Neural progenitor cell (in vitro differentiated cells): ENCODE measurements at regions not wholly inside any gene's neighbourhood (a gene's known extent, or its start where the extent isn't known, plus 50 kb on each side); places are given as distances from the start of the nearest gene placed in this dataset.

ENCODE experiments used
- DNase-seq: peaks from one replicate; pipeline ENCODE4 v3.0.0-alpha.2; 2016; ENCODE audit warnings: low spot score
- H2AFZ ChIP-seq: fragments of 200-600 bp; sonication (generic); replicated peaks from 2 replicates; pipeline ENCODE4 v1.6.1; 2016; ENCODE audit warnings: antibody characterized with exemption
- H3F3A ChIP-seq: fragments of 200-600 bp; sonication (generic); 2 replicates; pipeline ENCODE4 v1.6.1; 2016; ENCODE audit warnings: antibody characterized with exemption, low read depth
- H3K27ac ChIP-seq: fragments of 200-600 bp; sonication (generic); 2 replicates; pipeline ENCODE4 v1.5.1; 2016; ENCODE audit warnings: mild to moderate bottlenecking
- H3K27me3 ChIP-seq: fragments of 200-600 bp; sonication (generic); 2 replicates; pipeline ENCODE4 v1.6.1; 2016; ENCODE audit warnings: mild to moderate bottlenecking, moderate library complexity
- H3K36me3 ChIP-seq: fragments of 200-600 bp; sonication (generic); 2 replicates; pipeline ENCODE4 v1.5.1; 2016
- H3K4me1 ChIP-seq: fragments of 200-600 bp; sonication (generic); 2 replicates; pipeline ENCODE4 v1.6.1; 2016; ENCODE audit warnings: mixed run types
- H3K4me2 ChIP-seq: fragments of 200-600 bp; sonication (generic); 2 replicates; pipeline ENCODE4 v1.6.1; 2016
- H3K4me3 ChIP-seq: fragments of 200-600 bp; sonication (generic); 2 replicates; pipeline ENCODE4 v1.5.1; 2016
- H3K79me2 ChIP-seq: fragments of 200-600 bp; sonication (generic); 2 replicates; pipeline ENCODE4 v1.6.1; 2016; ENCODE audit warnings: low read depth
- H3K9ac ChIP-seq: fragments of 200-600 bp; sonication (generic); 2 replicates; pipeline ENCODE4 v1.6.1; 2016
- H3K9me3 ChIP-seq: fragments of 200-600 bp; sonication (generic); 2 replicates; pipeline ENCODE4 v1.5.1; 2016; ENCODE audit warnings: low read depth
- H4K20me1 ChIP-seq: fragments of 200-600 bp; sonication (generic); 2 replicates; pipeline ENCODE4 v1.6.1; 2016; ENCODE audit warnings: low read depth
- H3K27ac Mint-ChIP-seq: 3 replicates; pipeline ENCODE4 v1.8.0; 2021; ENCODE audit warnings: mixed read lengths
- H3K27me3 Mint-ChIP-seq: 2 replicates; pipeline ENCODE4 v1.8.0; 2022; ENCODE audit warnings: low read depth, mild to moderate bottlenecking, inconsistent platforms, moderate library complexity, mixed read lengths; ENCODE audit not compliant: insufficient read depth
- H3K36me3 Mint-ChIP-seq: 3 replicates; pipeline ENCODE4 v1.8.0; 2021; ENCODE audit warnings: mixed read lengths
- H3K4me1 Mint-ChIP-seq: 3 replicates; pipeline ENCODE4 v1.8.0; 2021; ENCODE audit warnings: mixed read lengths
- H3K4me3 Mint-ChIP-seq: 3 replicates; pipeline ENCODE4 v1.8.0; 2021; ENCODE audit warnings: mild to moderate bottlenecking, moderate library complexity, mixed read lengths
- H3K9me3 Mint-ChIP-seq: 3 replicates; pipeline ENCODE4 v1.8.0; 2020; ENCODE audit warnings: mixed read lengths
- CTCF ChIP-seq: fragments of 200-600 bp; sonication (generic); IDR thresholded peaks from 2 replicates; pipeline ENCODE4 v1.5.1; 2017; ENCODE audit warnings: antibody characterized with exemption, mild to moderate bottlenecking
- EZH2 ChIP-seq: fragments of 200-600 bp; sonication (generic); IDR thresholded peaks from 2 replicates; pipeline ENCODE4 v1.6.1; 2017; ENCODE audit warnings: antibody characterized with exemption, mild to moderate bottlenecking, moderate library complexity
- EZH2phosphoT487 ChIP-seq: fragments of 200-600 bp; sonication (generic); IDR thresholded peaks from 2 replicates; pipeline ENCODE4 v1.6.1; 2017; ENCODE audit warnings: antibody characterized with exemption

GRCh38 chr6:138608896-138609295, 109.6 kb upstream of the NHSL1 start:
- no peak overlapping the region for H3K9ac ChIP-seq
- Mint-ChIP-seq H3K9me3 (no peaks in the 10 kb centered on the region), H3K27ac (no peak overlapping the region), H3K4me3 (no peak overlapping the region), H3K4me1 (peaks cover 28% of the 10 kb centered on the region), H3K27me3 (no peaks in the 10 kb centered on the region), H3K36me3 (no peaks in the 10 kb centered on the region)
- H3K4me3 ChIP-seq: no peak overlapping the region
- no peaks in the 10 kb centered on the region for H3K9me3 ChIP-seq
- H3K79me2 ChIP-seq: peaks cover 5% of the 10 kb centered on the region
- no peak for TF ChIP-seq EZH2phosphoT487
- no peak for TF ChIP-seq EZH2
- TF ChIP-seq CTCF: no peak
- H4K20me1 ChIP-seq: no peaks in the 10 kb centered on the region
- DNase-seq: no peak
- H2AFZ ChIP-seq: no peak overlapping the region
- H3K4me1 ChIP-seq: peaks cover 6% of the 10 kb centered on the region
- no peak overlapping the region for H3K4me2 ChIP-seq
- no peaks in the 10 kb centered on the region for H3K27me3 ChIP-seq
- no peaks in the 10 kb centered on the region for H3K36me3 ChIP-seq
- H3K27ac ChIP-seq: no peak overlapping the region
- no peaks in the 10 kb centered on the region for H3F3A ChIP-seq

- Histone ChIP-seq H3K27ac (no peak overlapping the region), H3K79me2 (peaks cover 5% of the 10 kb centered on the region), H3K4me1 (peaks cover 6% of the 10 kb centered on the region), H3F3A (no peaks in the 10 kb centered on the region), H3K27me3 (no peaks in the 10 kb centered on the region), H3K9me3 (no peaks in the 10 kb centered on the region), H3K36me3 (no peaks in the 10 kb centered on the region), H3K4me3 (no peak overlapping the region), H4K20me1 (no peaks in the 10 kb centered on the region), H2AFZ (no peak overlapping the region), H3K4me2 (no peak overlapping the region), H3K9ac (no peak overlapping the region)
- TF ChIP-seq EZH2 (no peak), EZH2phosphoT487 (no peak), CTCF (no peak)
- peaks cover 4% of the 10 kb centered on the region for H3K9me3 Mint-ChIP-seq
- H3K27me3 Mint-ChIP-seq: no peaks in the 10 kb centered on the region
- no peaks in the 10 kb centered on the region for H3K36me3 Mint-ChIP-seq
- DNase-seq: no peak
- H3K4me3 Mint-ChIP-seq: peak overlapping the region; percentile 1
- H3K27ac Mint-ChIP-seq: peak overlapping the region; percentile 7
- H3K4me1 Mint-ChIP-seq: peaks cover 32% of the 10 kb centered on the region
Observed at GRCh38 chr6:138609801-138610430, 110.6 kb upstream of the NHSL1 start.

DNA sequence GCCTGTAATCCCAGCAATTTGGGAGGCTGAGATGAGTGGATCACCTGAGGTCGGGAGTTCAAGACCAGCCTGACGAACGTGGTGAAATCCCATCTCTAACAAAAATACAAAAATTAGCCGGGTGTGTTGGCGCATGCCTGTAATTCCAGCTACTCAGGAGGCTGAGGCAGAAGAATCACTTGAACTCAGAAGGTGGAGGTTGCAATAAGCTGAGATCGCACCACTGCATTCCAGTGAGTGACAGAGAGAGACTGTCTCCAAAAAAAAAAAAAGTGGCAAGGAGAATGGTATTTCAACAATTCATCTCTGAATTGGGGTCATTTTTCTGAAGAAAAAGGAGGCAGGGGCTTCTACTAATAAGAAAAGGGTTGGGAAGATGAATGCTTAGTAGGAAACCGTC, 111.5 kb upstream of the NHSL1 start:
- H3K9me3 Mint-ChIP-seq: peaks cover 9% of the 10 kb centered on the region
- H3K4me1 Mint-ChIP-seq: peaks cover 32% of the 10 kb centered on the region
- no peak overlapping the region for H3K4me2 ChIP-seq
- DNase-seq: no peak
- H3K9me3 ChIP-seq: no peaks in the 10 kb centered on the region
- H3K4me3 ChIP-seq: no peak overlapping the region
- H4K20me1 ChIP-seq: no peaks in the 10 kb centered on the region
- peaks cover 6% of the 10 kb centered on the region for H3K4me1 ChIP-seq
- H3K27me3 ChIP-seq: no peaks in the 10 kb centered on the region
- H3K79me2 ChIP-seq: peaks cover 5% of the 10 kb centered on the region
- no peak overlapping the region for H3K9ac ChIP-seq
- H3K36me3 Mint-ChIP-seq: peaks cover 4% of the 10 kb centered on the region
- TF ChIP-seq EZH2phosphoT487 (no peak), CTCF (no peak), EZH2 (no peak)
- H3F3A ChIP-seq: no peaks in the 10 kb centered on the region
- no peak overlapping the region for H3K4me3 Mint-ChIP-seq
- H3K36me3 ChIP-seq: no peaks in the 10 kb centered on the region
- no peak overlapping the region for H3K27ac Mint-ChIP-seq
- H2AFZ ChIP-seq: no peak overlapping the region
- H3K27me3 Mint-ChIP-seq: peaks cover 3% of the 10 kb centered on the region
- no peak overlapping the region for H3K27ac ChIP-seq
